ENCODE measurements at regions not wholly inside any gene's neighbourhood (a gene's known extent, or its start where the extent isn't known, plus 50 kb on each side); places are given as distances from the start of the nearest gene placed in this dataset.

DNA sequence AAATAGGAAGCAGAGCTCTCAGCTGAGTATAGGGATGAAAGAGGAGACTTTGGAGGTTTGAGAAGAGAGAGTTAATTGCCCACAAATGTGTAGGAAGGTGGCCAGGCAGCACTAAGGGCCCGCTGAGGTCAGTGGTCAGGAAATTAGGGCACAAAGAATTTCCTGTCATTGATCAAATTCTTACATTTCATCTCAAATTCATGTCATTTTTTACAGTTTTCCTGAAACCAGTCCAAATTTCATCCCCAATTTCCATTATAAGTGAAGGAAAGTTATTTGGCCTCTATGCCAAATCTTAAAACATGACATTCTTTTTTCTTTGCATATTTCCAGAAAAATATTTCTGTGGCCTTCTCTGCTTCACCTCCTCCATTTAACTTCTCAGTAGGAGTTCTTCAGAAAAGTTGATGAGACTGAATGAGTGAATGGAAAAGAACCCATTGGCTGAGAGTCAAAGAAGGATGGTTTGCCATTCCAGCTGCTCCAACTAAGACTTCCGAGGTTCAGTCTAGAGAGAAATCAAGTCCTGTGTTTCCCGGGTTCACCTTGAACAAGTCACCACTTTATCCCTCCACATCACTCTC, 68.7 kb upstream of the SPRY1 start:
- TF ChIP-seq CTCF (IDR thresholded peaks at IDR 0.05): no peak
- TF ChIP-seq POLR2A (IDR thresholded peaks at IDR 0.05): no peak
